H9 (cell line): ENCODE measurements at regions not wholly inside any gene's neighbourhood (a gene's known extent, or its start where the extent isn't known, plus 50 kb on each side); places are given as distances from the start of the nearest gene placed in this dataset.

Experiments used
- DNase-seq: peaks from one replicate; pipeline ENCODE4 v3.0.0-alpha.2; 2017
- H2AFZ ChIP-seq: one replicate; pipeline ENCODE4 v1.6.1; 2013; ENCODE audit warnings: mild to moderate bottlenecking, low read length, control low read depth, moderate library complexity
- H2AK5ac ChIP-seq: 2 replicates; pipeline ENCODE4 v1.6.1; 2013; ENCODE audit warnings: low read length, control low read depth, mixed read lengths; ENCODE audit not compliant: insufficient read length
- H2BK120ac ChIP-seq: one replicate; pipeline ENCODE4 v1.6.1; 2013; ENCODE audit warnings: low read depth, mild to moderate bottlenecking, low read length, control low read depth, inconsistent platforms; ENCODE audit not compliant: poor library complexity, severe bottlenecking
- H2BK12ac ChIP-seq: 2 replicates; pipeline ENCODE4 v1.6.1; 2013; ENCODE audit warnings: low read length, control low read depth, mixed read lengths, low read depth; ENCODE audit not compliant: insufficient read length
- H2BK15ac ChIP-seq: 2 replicates; pipeline ENCODE4 v1.6.1; 2013; ENCODE audit warnings: low read depth, low read length, control low read depth
- H2BK20ac ChIP-seq: one replicate; pipeline ENCODE4 v1.6.1; 2013; ENCODE audit warnings: low read depth, mild to moderate bottlenecking, low read length, control low read depth, inconsistent platforms; ENCODE audit not compliant: poor library complexity, severe bottlenecking
- H2BK5ac ChIP-seq: 2 replicates; pipeline ENCODE4 v1.6.1; 2013; ENCODE audit warnings: low read length, control low read depth, mixed read lengths; ENCODE audit not compliant: insufficient read length
- H3K14ac ChIP-seq: 2 replicates; pipeline ENCODE4 v1.6.1; 2013; ENCODE audit warnings: low read length, control low read depth; ENCODE audit not compliant: insufficient read depth
- H3K18ac ChIP-seq: 2 replicates; pipeline ENCODE4 v1.6.1; 2013; ENCODE audit warnings: low read depth, mild to moderate bottlenecking, mixed read lengths, low read length, control low read depth; ENCODE audit not compliant: insufficient read length
- H3K23ac ChIP-seq: 2 replicates; pipeline ENCODE4 v1.6.1; 2013; ENCODE audit warnings: low read length, control low read depth, mixed read lengths, low read depth; ENCODE audit not compliant: insufficient read length
- H3K23me2 ChIP-seq: 2 replicates; pipeline ENCODE4 v1.6.1; 2013; ENCODE audit warnings: low read depth, mild to moderate bottlenecking, mixed read lengths, low read length, control low read depth; ENCODE audit not compliant: insufficient read length, poor library complexity, severe bottlenecking
- H3K27ac ChIP-seq: 2 replicates; pipeline ENCODE4 v1.5.1; 2013; ENCODE audit warnings: low read length, control low read depth, mixed read lengths, low read depth; ENCODE audit not compliant: insufficient read length
- H3K27me3 ChIP-seq: 2 replicates; pipeline ENCODE4 v1.6.1; 2013; ENCODE audit warnings: low read length, control low read depth, inconsistent platforms; ENCODE audit not compliant: insufficient read depth
- H3K4ac ChIP-seq: 2 replicates; pipeline ENCODE4 v1.6.1; 2013; ENCODE audit warnings: low read depth, mild to moderate bottlenecking, control low read depth, inconsistent platforms, low read length, moderate library complexity
- H3K4me1 ChIP-seq: 2 replicates; pipeline ENCODE4 v1.6.1; 2013; ENCODE audit warnings: low read length, control low read depth, inconsistent platforms; ENCODE audit not compliant: insufficient read depth
- H3K4me2 ChIP-seq: 2 replicates; pipeline ENCODE4 v1.6.1; 2013; ENCODE audit warnings: low read length, control low read depth, mixed read lengths; ENCODE audit not compliant: insufficient read length, insufficient read depth
- H3K56ac ChIP-seq: 2 replicates; pipeline ENCODE4 v1.6.1; 2013; ENCODE audit warnings: low read depth, mild to moderate bottlenecking, mixed read lengths, low read length, control low read depth; ENCODE audit not compliant: insufficient read length
- H3K79me1 ChIP-seq: 2 replicates; pipeline ENCODE4 v1.6.1; 2013; ENCODE audit warnings: low read depth, mild to moderate bottlenecking, moderate library complexity, low read length, control low read depth, inconsistent platforms; ENCODE audit not compliant: insufficient read depth, poor library complexity, severe bottlenecking
- H3K79me2 ChIP-seq: 2 replicates; pipeline ENCODE4 v1.6.1; 2013; ENCODE audit warnings: low read length, control low read depth, inconsistent platforms; ENCODE audit not compliant: insufficient read depth
- H3K9ac ChIP-seq: 2 replicates; pipeline ENCODE4 v1.6.1; 2013; ENCODE audit warnings: low read length, control low read depth, mixed read lengths; ENCODE audit not compliant: insufficient read length; ENCODE audit errors: extremely low read depth
- H3K9me3 ChIP-seq: one replicate; pipeline ENCODE4 v1.6.1; 2013; ENCODE audit warnings: low read depth, low read length, inconsistent platforms; ENCODE audit not compliant: control insufficient read depth
- H3T11ph ChIP-seq: one replicate; pipeline ENCODE4 v1.6.1; 2013; ENCODE audit warnings: mild to moderate bottlenecking, low read length, control low read depth, inconsistent platforms
- H4K20me1 ChIP-seq: one replicate; pipeline ENCODE4 v1.6.1; 2013; ENCODE audit not compliant: control insufficient read depth, insufficient read length, insufficient read depth
- H4K5ac ChIP-seq: 2 replicates; pipeline ENCODE4 v1.6.1; 2013; ENCODE audit warnings: low read depth, mild to moderate bottlenecking, mixed read lengths, low read length, control low read depth; ENCODE audit not compliant: insufficient read length
- H4K8ac ChIP-seq: replicated peaks from 2 replicates; pipeline ENCODE4 v1.6.1; 2013; ENCODE audit warnings: low read length, control low read depth, mixed read lengths, low read depth; ENCODE audit not compliant: insufficient read length
- H4K91ac ChIP-seq: 2 replicates; pipeline ENCODE4 v1.6.1; 2013; ENCODE audit warnings: low read depth, mild to moderate bottlenecking, moderate library complexity, mixed read lengths, low read length, control low read depth; ENCODE audit not compliant: insufficient read length
- H3K27ac Mint-ChIP-seq, 3 experiments: 2 replicates in 2 of 3; 3 replicates in 1 of 3; pipeline ENCODE4 v1.8.0; 2020 to 2021; ENCODE audit warnings: mixed read lengths in 3 of 3, mild to moderate bottlenecking in 1 of 3, moderate library complexity in 1 of 3
- H3K27me3 Mint-ChIP-seq: 2 replicates; pipeline ENCODE4 v1.8.0; 2021; ENCODE audit warnings: low read depth, mild to moderate bottlenecking, moderate library complexity, mixed read lengths
- H3K36me3 Mint-ChIP-seq, 3 experiments: 2 replicates in 2 of 3; 3 replicates in 1 of 3; pipeline ENCODE4 v1.8.0; 2020 to 2021; ENCODE audit warnings: low read depth in 3 of 3, mixed read lengths in 3 of 3; ENCODE audit not compliant: insufficient read depth in 1 of 3
- H3K4me1 Mint-ChIP-seq, 2 experiments: 2 replicates each; pipeline ENCODE4 v1.8.0; 2020; ENCODE audit warnings: mixed read lengths in 2 of 2
- H3K4me3 Mint-ChIP-seq, 2 experiments: 2 replicates in 1 of 2; 3 replicates in 1 of 2; pipeline ENCODE4 v1.8.0; 2020 to 2021; ENCODE audit warnings: mild to moderate bottlenecking in 2 of 2, mixed read lengths in 2 of 2, moderate library complexity in 1 of 2
- H3K9me3 Mint-ChIP-seq, 2 experiments: 2 replicates in 1 of 2; 3 replicates in 1 of 2; pipeline ENCODE4 v1.8.0; 2020; ENCODE audit warnings: mild to moderate bottlenecking in 2 of 2, mixed read lengths in 2 of 2, moderate library complexity in 1 of 2
- TF ChIP-seq, protein P1 (sequence below): fragments of 200-600 bp; sonication (generic); conservative IDR thresholded peaks from 3 replicates; pipeline ENCODE4 v1.8.0; 2021; ENCODE audit warnings: antibody characterized with exemption, mild to moderate bottlenecking

DNA sequence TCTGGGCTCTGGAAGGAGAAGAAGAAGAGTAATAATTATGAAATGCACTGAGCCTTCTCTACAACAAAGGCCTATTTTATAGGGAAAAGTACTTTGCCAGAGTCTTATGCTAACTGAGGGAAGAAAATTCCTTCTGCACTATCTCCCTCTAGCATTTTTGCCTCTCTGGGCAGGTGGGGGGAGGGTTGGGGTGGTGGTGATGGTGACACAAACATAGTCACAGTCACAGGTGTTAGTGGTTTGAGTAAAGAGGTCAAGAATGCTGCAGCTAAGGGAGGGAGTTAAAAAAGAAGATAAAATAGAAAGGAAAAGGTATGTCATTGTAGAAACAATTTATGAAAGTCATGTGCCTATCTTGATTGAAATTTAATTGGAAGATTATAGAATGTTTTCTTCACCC is 140.8 kb upstream of the COL3A1 start:
- no peak overlapping the region for H2BK5ac ChIP-seq
- H3K9me3 ChIP-seq, result peaks cover 5% of the 10 kb centered on the region
- H3K56ac ChIP-seq, result no peak overlapping the region
- Mint-ChIP-seq H3K4me3 (no peak overlapping the region), H3K36me3 (peaks cover 11 to 18% (median 16%) of the 10 kb centered on the region in 3 experiments), H3K27ac (no peak overlapping the region), H3K27me3 (no peaks in the 10 kb centered on the region), H3K4me1 (peaks cover 3 to 8% of the 10 kb centered on the region in 2 experiments; a peak in 3 of 4 replicates), H3K9me3 (peaks cover 17 to 20% of the 10 kb centered on the region in 2 experiments)
- no peak overlapping the region for H3T11ph ChIP-seq
- H3K9ac ChIP-seq, result no peak overlapping the region
- H3K27ac ChIP-seq, result no peak overlapping the region
- no peak overlapping the region for H4K8ac ChIP-seq
- no peak overlapping the region for H2BK120ac ChIP-seq
- DNase-seq, result no peak
- no peak overlapping the region for H3K14ac ChIP-seq
- no peaks in the 10 kb centered on the region for H3K4me1 ChIP-seq
- no peaks in the 10 kb centered on the region for H3K27me3 ChIP-seq
- no peak overlapping the region for H2BK20ac ChIP-seq
- H2AK5ac ChIP-seq, result no peak overlapping the region
- no peaks in the 10 kb centered on the region for H3K79me2 ChIP-seq
- H2BK15ac ChIP-seq, result no peak overlapping the region
- TF ChIP-seq, protein P1, sequence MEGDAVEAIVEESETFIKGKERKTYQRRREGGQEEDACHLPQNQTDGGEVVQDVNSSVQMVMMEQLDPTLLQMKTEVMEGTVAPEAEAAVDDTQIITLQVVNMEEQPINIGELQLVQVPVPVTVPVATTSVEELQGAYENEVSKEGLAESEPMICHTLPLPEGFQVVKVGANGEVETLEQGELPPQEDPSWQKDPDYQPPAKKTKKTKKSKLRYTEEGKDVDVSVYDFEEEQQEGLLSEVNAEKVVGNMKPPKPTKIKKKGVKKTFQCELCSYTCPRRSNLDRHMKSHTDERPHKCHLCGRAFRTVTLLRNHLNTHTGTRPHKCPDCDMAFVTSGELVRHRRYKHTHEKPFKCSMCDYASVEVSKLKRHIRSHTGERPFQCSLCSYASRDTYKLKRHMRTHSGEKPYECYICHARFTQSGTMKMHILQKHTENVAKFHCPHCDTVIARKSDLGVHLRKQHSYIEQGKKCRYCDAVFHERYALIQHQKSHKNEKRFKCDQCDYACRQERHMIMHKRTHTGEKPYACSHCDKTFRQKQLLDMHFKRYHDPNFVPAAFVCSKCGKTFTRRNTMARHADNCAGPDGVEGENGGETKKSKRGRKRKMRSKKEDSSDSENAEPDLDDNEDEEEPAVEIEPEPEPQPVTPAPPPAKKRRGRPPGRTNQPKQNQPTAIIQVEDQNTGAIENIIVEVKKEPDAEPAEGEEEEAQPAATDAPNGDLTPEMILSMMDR, result no peak
- H4K5ac ChIP-seq, result no peak overlapping the region
- H4K20me1 ChIP-seq, result no peaks in the 10 kb centered on the region
- H3K4me2 ChIP-seq, result no peak overlapping the region
- H3K79me1 ChIP-seq, result no peaks in the 10 kb centered on the region
- H2AFZ ChIP-seq, result no peak overlapping the region
- no peak overlapping the region for H4K91ac ChIP-seq
- no peak overlapping the region for H3K23ac ChIP-seq
- H3K23me2 ChIP-seq, result no peaks in the 10 kb centered on the region
- no peak overlapping the region for H3K4ac ChIP-seq
- H3K18ac ChIP-seq, result no peak overlapping the region
- H2BK12ac ChIP-seq, result no peak overlapping the region
